ENCODE measurements at regions not wholly inside any gene's neighbourhood (a gene's known extent, or its start where the extent isn't known, plus 50 kb on each side); places are given as distances from the start of the nearest gene placed in this dataset.

DNA sequence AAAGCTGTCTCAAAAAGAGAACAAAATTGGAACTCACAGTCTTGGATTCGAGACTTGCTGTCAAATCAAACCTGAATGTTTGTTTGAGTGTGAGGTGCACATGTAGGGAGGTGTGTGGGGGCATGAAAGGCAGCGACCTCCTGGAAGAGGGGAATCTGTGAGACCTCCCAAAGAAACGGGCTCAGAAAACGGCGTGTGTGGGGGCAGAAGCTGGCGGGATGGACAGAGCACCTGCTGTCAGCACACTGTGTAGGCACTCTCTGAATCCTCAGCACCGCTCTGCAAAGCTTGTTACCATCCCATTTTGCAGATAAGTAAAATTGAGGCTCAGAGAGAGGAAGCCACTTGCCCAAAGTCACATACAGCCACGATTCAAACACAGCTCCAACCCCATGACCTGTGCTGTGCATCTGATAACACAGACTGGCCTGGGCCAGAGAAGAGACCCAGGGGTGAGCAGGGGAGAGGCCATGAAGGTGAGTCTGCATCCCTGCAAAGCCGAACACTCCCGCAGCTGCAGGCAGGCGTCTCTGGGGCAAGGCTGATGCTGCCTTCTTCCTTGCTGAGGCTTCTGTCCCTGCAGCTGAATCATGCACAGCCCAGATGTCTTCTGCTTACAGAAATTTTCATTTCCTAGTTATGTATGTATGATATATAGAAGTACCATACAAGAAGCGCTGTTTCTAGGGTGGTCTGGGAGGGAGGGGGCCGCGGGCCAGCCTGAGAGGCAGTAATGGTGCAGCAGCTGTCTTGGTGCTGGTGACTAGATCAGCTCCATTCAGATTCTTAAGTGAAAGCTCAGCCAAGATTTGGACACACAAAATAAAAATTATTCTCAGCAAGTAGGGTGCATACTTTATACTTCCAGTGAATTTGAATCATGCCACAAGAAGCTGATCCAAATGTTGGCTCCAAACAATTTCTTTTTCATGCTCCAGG, 67.3 kb upstream of the SHISAL1 start:
- DNase-seq (ENCODE audit: low read depth): no peak
- TF ChIP-seq CTCF (conservative IDR thresholded peaks at IDR 0.05; ENCODE audit: low read depth, low read length): no peak

GRCh38 chr22:44378380-44378779, 65.6 kb upstream of the SHISAL1 start:
- no peak for DNase-seq (ENCODE audit: low read depth)
- TF ChIP-seq CTCF (conservative IDR thresholded peaks at IDR 0.05; ENCODE audit: low read depth, low read length): no peak
- H3K4me3 ChIP-seq (ENCODE audit: low read depth, low read length): no peak overlapping the region

More for the DNA sequence above, 67.3 kb upstream of the SHISAL1 start:
- H3K4me3 ChIP-seq (ENCODE audit: low read depth, low read length): no peak overlapping the region

- DNase-seq (ENCODE audit: low read depth): no peak
- H3K4me3 ChIP-seq (ENCODE audit: low read depth, low read length): no peak overlapping the region
- no peak for TF ChIP-seq CTCF (conservative IDR thresholded peaks at IDR 0.05; ENCODE audit: low read depth, low read length)
Observed at GRCh38 chr22:44375451-44375850, 62.7 kb upstream of the SHISAL1 start.

DNA sequence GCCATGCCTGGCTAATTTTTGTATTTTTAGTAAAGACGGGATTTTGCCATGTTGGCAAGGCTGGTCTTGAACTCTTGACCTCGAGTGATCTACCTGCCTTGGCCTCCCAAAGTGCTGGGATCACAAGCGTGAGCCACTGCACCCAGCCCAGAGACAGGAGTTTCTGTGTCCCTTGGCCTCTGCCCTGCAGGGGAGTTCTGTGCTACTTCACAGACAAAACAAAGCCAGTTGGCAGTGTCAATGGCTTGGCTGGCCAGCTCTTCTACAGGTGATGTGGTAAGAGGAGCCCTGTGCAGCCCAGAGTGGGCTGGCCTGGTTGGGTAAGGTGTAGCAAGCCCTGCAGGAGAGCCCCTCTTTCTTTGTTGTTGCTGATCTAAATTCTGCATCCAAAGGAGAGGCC, 60.5 kb upstream of the SHISAL1 start:
- no peak for DNase-seq (ENCODE audit: low read depth)
- no peak overlapping the region for H3K4me3 ChIP-seq (ENCODE audit: low read depth, low read length)
- no peak for TF ChIP-seq CTCF (conservative IDR thresholded peaks at IDR 0.05; ENCODE audit: low read depth, low read length)

DNA sequence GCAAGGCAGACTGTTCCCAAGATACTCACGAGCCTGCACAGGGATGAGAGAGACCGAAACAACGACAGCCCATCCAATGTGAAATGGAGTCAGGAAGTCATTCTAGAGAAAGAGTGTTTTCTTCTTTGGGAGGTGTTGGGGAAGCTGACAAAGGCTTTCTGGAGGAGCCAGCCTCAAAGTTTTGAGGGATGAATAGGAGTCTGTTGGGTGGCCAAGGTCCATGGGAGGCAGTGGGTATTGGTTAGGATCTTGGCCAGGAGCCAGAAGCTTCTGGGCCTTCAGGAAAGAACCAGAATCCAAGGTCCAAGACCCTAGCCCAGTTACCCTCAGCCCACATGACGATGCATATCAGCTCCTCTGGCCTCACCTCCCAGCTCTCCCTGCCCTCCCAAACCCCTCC, 59.9 kb upstream of the SHISAL1 start:
- no peak for TF ChIP-seq CTCF (conservative IDR thresholded peaks at IDR 0.05; ENCODE audit: low read depth, low read length)

DNA sequence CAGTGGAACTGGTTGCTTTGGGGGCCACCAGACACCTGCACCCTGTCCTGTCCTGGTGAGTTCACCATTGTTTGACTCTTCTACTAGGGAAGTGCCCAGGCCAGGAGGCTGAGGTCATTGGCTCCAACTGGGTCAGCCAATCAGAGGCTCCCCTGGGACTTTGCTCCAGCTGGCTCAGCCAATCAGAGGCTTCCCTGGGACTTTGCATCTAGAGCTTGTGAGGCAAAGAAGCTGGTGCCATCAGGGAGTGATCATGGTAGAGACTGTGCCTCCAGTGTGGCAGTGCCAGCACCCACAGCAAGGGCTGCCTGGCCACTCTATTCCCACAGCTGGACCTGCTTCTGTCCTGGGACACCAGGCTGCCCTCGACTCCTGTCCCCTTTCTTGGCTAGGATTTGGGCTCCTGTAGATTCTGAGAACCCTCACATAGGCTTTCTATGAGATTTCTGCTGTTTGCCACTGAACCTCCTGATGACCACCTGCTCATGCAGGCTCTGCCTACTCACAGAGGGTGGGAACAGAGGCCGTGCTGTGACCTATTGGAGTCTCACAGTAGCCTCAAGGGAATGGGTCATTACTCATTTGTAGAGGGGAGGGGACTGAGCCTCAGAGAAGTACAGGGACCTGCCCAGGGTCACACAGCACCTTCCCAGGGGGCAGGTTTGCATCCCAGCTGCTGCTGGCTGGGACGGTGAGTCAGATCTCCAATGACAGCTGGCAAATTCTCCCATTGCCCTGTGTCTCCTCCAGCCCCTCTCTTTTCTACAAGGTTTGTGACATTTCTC, 59.2 kb upstream of the SHISAL1 start:
- no peak for DNase-seq (ENCODE audit: low read depth)
- TF ChIP-seq CTCF (conservative IDR thresholded peaks at IDR 0.05; ENCODE audit: low read depth, low read length): no peak

More for the DNA sequence above, 59.9 kb upstream of the SHISAL1 start:
- H3K4me3 ChIP-seq (ENCODE audit: low read depth, low read length): no peak overlapping the region
- no peak for DNase-seq (ENCODE audit: low read depth)

More for the DNA sequence above, 59.2 kb upstream of the SHISAL1 start:
- H3K4me3 ChIP-seq (ENCODE audit: low read depth, low read length): no peak overlapping the region

Measured in epithelial cell of proximal tubule (primary cell).